A673 (cell line): ENCODE measurements at regions not wholly inside any gene's neighbourhood (a gene's known extent, or its start where the extent isn't known, plus 50 kb on each side); places are given as distances from the start of the nearest gene placed in this dataset.

ENCODE experiments used
- BruUV-seq: library from RNA; stranded (reverse); fragments of 400-500 nt; replicated peaks from 2 replicates; lab custom pipeline; 2021; lab: Mats Ljungman, UMichigan
- CTCF ChIA-PET: fragments of 300-600 bp; sonication (Branson Sonifier 250); formaldehyde crosslinking; loops from one replicate; lab custom pipeline; 2022; ENCODE audit warnings: antibody characterized with exemption; lab: Charles Lee
- POLR2A ChIA-PET: fragments of 300-600 bp; sonication (Branson Sonifier 250); formaldehyde crosslinking; loops from one replicate; lab custom pipeline; 2022; ENCODE audit warnings: antibody characterized with exemption; ENCODE audit not compliant: low non-redundant PET; lab: Charles Lee
- DNase-seq: peaks from one replicate; pipeline ENCODE4 v3.0.0-alpha.2; 2015; ENCODE audit warnings: low spot score
- H3K27ac ChIP-seq: fragments of 200-600 bp; sonication (generic); 2 replicates; pipeline ENCODE4 v1.5.1; 2016; ENCODE audit warnings: mixed run types, low read depth, mild to moderate bottlenecking, mixed read lengths, antibody characterized with exemption, low read length; ENCODE audit not compliant: poor library complexity, severe bottlenecking
- H3K27me3 ChIP-seq: fragments of 200-600 bp; sonication (generic); replicated peaks from 2 replicates; pipeline ENCODE4 v1.6.1; 2017; ENCODE audit warnings: mixed run types, low read depth, mild to moderate bottlenecking, mixed read lengths, antibody characterized with exemption, low read length; ENCODE audit not compliant: insufficient read depth, poor library complexity
- H3K36me3 ChIP-seq: fragments of 200-600 bp; sonication (generic); 2 replicates; pipeline ENCODE4 v1.6.1; 2016; ENCODE audit warnings: mixed run types, mild to moderate bottlenecking, mixed read lengths, antibody characterized with exemption, low read length; ENCODE audit not compliant: insufficient read depth, poor library complexity, severe bottlenecking
- H3K4me1 ChIP-seq: fragments of 200-600 bp; sonication (generic); 2 replicates; pipeline ENCODE4 v1.6.1; 2017; ENCODE audit warnings: mixed run types, mild to moderate bottlenecking, mixed read lengths, antibody characterized with exemption, low read length; ENCODE audit not compliant: insufficient read depth, poor library complexity, severe bottlenecking
- H3K4me3 ChIP-seq: fragments of 200-600 bp; sonication (generic); 2 replicates; pipeline ENCODE4 v1.5.1; 2016; ENCODE audit warnings: low read depth, mixed run types, mild to moderate bottlenecking, mixed read lengths, low read length; ENCODE audit not compliant: poor library complexity, severe bottlenecking
- H3K9me3 ChIP-seq: fragments of 200-600 bp; sonication (generic); 2 replicates; pipeline ENCODE4 v1.6.1; 2016; ENCODE audit warnings: mixed run types, low read depth, mild to moderate bottlenecking, mixed read lengths, antibody characterized with exemption, low read length; ENCODE audit not compliant: poor library complexity, severe bottlenecking
- EZH2 ChIP-seq: fragments of 200-600 bp; sonication (generic); IDR thresholded peaks from 2 replicates; pipeline ENCODE4 v1.6.1; 2017; ENCODE audit warnings: borderline replicate concordance, low read depth, mild to moderate bottlenecking, mixed read lengths, antibody characterized with exemption, low read length; ENCODE audit not compliant: poor library complexity, severe bottlenecking
- intact Hi-C: fragments of 100-400 bp; cut with micrococcal nuclease; formaldehyde crosslinking; loops from one replicate; pipeline ENCODE4 v1.10.0; 2022; ENCODE audit not compliant: unreplicated experiment
- TF ChIP-seq, protein P1 (sequence below): fragments of 300-800, 200-600 bp; sonication (generic); conservative IDR thresholded peaks from 2 replicates; pipeline ENCODE4 v1.5.1; 2017; ENCODE audit warnings: low read depth, mild to moderate bottlenecking, antibody characterized with exemption, low read length, moderate library complexity, mixed read lengths

DNA sequence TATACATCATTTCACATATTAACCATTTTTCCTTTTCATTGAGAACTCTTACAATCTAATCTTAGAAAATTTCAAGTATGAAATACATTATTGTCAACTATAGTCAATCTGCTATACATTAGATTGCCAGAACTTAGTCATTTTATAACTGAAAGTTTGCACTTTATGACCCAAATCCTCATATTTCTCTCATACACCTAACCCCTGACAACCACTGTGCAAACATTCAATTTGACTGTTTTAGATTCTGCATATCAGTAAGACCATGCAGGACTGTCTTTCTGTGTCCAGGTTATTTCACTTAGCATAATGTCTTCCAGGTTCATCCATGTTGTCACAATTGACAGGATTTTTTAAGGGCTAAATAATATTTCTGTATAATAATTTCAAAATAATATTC lies 1299.0 kb upstream of the B3GALT2 start:
- Histone ChIP-seq H3K4me1 (no peaks in the 10 kb centered on the region), H3K27ac (no peak overlapping the region), H3K9me3 (peaks cover 10% of the 10 kb centered on the region), H3K36me3 (no peaks in the 10 kb centered on the region), H3K27me3 (no peaks in the 10 kb centered on the region), H3K4me3 (no peak overlapping the region)
- intact Hi-C loops: no loop called here
- POLR2A ChIA-PET: no interaction called here
- CTCF ChIA-PET: no interaction called here
- no peak for DNase-seq
- BruUV-seq: no TSS peak
- no peak for TF ChIP-seq EZH2
- TF ChIP-seq, protein P1, sequence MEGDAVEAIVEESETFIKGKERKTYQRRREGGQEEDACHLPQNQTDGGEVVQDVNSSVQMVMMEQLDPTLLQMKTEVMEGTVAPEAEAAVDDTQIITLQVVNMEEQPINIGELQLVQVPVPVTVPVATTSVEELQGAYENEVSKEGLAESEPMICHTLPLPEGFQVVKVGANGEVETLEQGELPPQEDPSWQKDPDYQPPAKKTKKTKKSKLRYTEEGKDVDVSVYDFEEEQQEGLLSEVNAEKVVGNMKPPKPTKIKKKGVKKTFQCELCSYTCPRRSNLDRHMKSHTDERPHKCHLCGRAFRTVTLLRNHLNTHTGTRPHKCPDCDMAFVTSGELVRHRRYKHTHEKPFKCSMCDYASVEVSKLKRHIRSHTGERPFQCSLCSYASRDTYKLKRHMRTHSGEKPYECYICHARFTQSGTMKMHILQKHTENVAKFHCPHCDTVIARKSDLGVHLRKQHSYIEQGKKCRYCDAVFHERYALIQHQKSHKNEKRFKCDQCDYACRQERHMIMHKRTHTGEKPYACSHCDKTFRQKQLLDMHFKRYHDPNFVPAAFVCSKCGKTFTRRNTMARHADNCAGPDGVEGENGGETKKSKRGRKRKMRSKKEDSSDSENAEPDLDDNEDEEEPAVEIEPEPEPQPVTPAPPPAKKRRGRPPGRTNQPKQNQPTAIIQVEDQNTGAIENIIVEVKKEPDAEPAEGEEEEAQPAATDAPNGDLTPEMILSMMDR: no peak

GRCh38 chr1:194478731-194479130 lies 1292.3 kb upstream of the B3GALT2 start:
- H3K4me1 ChIP-seq: no peaks in the 10 kb centered on the region
- ChIA-PET POLR2A (no interaction called here), CTCF (no interaction called here)
- H3K9me3 ChIP-seq: no peaks in the 10 kb centered on the region
- no peak overlapping the region for H3K4me3 ChIP-seq
- BruUV-seq: no TSS peak
- DNase-seq: no peak
- H3K27ac ChIP-seq: no peak overlapping the region
- no peaks in the 10 kb centered on the region for H3K27me3 ChIP-seq
- no peaks in the 10 kb centered on the region for H3K36me3 ChIP-seq
- intact Hi-C loops: no loop called here
- TF ChIP-seq, protein P1: no peak
- no peak for TF ChIP-seq EZH2

DNA sequence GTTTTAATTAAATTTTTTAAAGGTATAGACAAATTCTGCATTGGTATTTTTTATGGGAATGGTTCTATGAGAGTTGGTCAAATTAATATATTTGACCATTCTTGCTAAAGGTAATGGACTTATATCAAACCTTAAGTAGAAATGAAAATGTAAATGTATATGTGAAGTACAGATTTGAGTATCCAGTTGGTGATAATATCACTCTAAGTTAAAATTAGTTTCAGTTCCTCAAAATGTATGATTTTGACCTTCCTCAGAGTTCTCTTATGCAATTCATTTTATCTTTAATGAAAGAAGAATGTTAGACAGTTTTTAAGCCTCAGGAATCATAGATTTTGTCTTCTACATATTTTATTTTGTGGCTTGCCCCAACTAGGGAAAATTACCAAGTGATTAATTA lies 1291.5 kb upstream of the B3GALT2 start:
- Histone ChIP-seq H3K9me3 (no peaks in the 10 kb centered on the region), H3K4me1 (no peaks in the 10 kb centered on the region), H3K4me3 (no peak overlapping the region), H3K27ac (no peak overlapping the region), H3K27me3 (no peaks in the 10 kb centered on the region), H3K36me3 (no peaks in the 10 kb centered on the region)
- TF ChIP-seq, protein P1: no peak
- TF ChIP-seq EZH2: no peak
- ChIA-PET CTCF (no interaction called here), POLR2A (no interaction called here)
- no TSS peak for BruUV-seq
- no peak for DNase-seq
- intact Hi-C loops: no loop called here
